Lower leg skin (tissue), 4 donors: ENCODE measurements at regions not wholly inside any gene's neighbourhood (a gene's known extent, or its start where the extent isn't known, plus 50 kb on each side); places are given as distances from the start of the nearest gene placed in this dataset.

Experiments
- DNase-seq, 2 donors: peaks; one replicate each; pipeline ENCODE4 v3.0.0-alpha.2; 2019; ENCODE audit warnings: low spot score in 2 of 2
- H3K4me3 ChIP-seq: fragments of 200-600 bp; sonication (generic); 2 replicates; pipeline ENCODE4 v1.5.1; 2017; ENCODE audit warnings: mild to moderate bottlenecking, low read depth; ENCODE audit not compliant: poor library complexity, severe bottlenecking
- CTCF ChIP-seq, 3 donors: fragments of 450-650 bp; IDR thresholded peaks; one replicate each; pipeline ENCODE4 v1.5.1; 2016; ENCODE audit warnings: antibody characterized with exemption in 3 of 3, mild to moderate bottlenecking in 3 of 3, moderate library complexity in 2 of 3
- POLR2A ChIP-seq, 2 donors: fragments of 450-650 bp; IDR thresholded peaks; one replicate each; pipeline ENCODE4 v1.6.1; 2016 to 2017; ENCODE audit warnings: antibody characterized with exemption in 2 of 2, mild to moderate bottlenecking in 1 of 2, moderate library complexity in 1 of 2
- WGBS, 2 donors: methylation state at CpG; one replicate each; pipeline ENCODE4 v1.1.5; 2018; 5-methylcytosine and 5-hydroxymethylcytosine counted together
- intact Hi-C: fragments of 100-400 bp; cut with DNase I; formaldehyde crosslinking; loops from one replicate; pipeline ENCODE4 v1.15.0; 2023; ENCODE audit warnings: low total_unique reads

GRCh38 chr22:47370448-47371262 lies 608.2 kb downstream of the TBC1D22A start:
- WGBS, 2 donors = 78 to 85% methylated on average over 17 to 18 of the region's 18 CpGs
- DNase-seq = peak in 1 of 2 donors; percentile 69
- intact Hi-C loops = no loop called here
- TF ChIP-seq CTCF (IDR thresholded peaks at IDR 0.05) = no peak
- TF ChIP-seq POLR2A (IDR thresholded peaks at IDR 0.05) = no peak
- no peak overlapping the region for H3K4me3 ChIP-seq

- H3K4me3 ChIP-seq = no peak overlapping the region
- no peak for TF ChIP-seq POLR2A (IDR thresholded peaks at IDR 0.05)
- TF ChIP-seq CTCF (IDR thresholded peaks at IDR 0.05) = no peak
- intact Hi-C loops = no loop called here
- 40 to 43% methylated on average over 6 of the region's 6 CpGs for WGBS, 2 donors
- peak in 1 of 2 donors; percentile 59 for DNase-seq
These were observed 607.1 kb downstream of the TBC1D22A start for GRCh38 chr22:47369431-47370015.

GRCh38 chr22:47369020-47369419 lies 606.6 kb downstream of the TBC1D22A start:
- WGBS, 2 donors = 75 to 86% methylated on average over 8 of the region's 8 CpGs
- DNase-seq = peak in 1 of 2 donors; percentile 67
- intact Hi-C loops = no loop called here
- no peak overlapping the region for H3K4me3 ChIP-seq
- no peak for TF ChIP-seq CTCF (IDR thresholded peaks at IDR 0.05)
- TF ChIP-seq POLR2A (IDR thresholded peaks at IDR 0.05) = no peak

GRCh38 chr22:47367993-47368945 lies 605.8 kb downstream of the TBC1D22A start:
- WGBS, 2 donors = 85 to 88% methylated on average over 20 to 21 of the region's 21 CpGs
- no peak overlapping the region for H3K4me3 ChIP-seq
- intact Hi-C loops = no loop called here
- peak in 1 of 2 donors; percentile 67 for DNase-seq
- TF ChIP-seq CTCF (IDR thresholded peaks at IDR 0.05) (no peak), POLR2A (IDR thresholded peaks at IDR 0.05) (no peak)

- no peak overlapping the region for H3K4me3 ChIP-seq
- TF ChIP-seq CTCF (IDR thresholded peaks at IDR 0.05) (no peak), POLR2A (IDR thresholded peaks at IDR 0.05) (no peak)
- WGBS, 2 donors = 74 to 83% methylated on average over 6 to 7 of the region's 7 CpGs
- DNase-seq = peak in 1 of 2 donors; percentile 77
- intact Hi-C loops = no loop called here
These were observed 604.7 kb downstream of the TBC1D22A start for GRCh38 chr22:47367107-47367690.
